ENCODE measurements at regions not wholly inside any gene's neighbourhood (a gene's known extent, or its start where the extent isn't known, plus 50 kb on each side); places are given as distances from the start of the nearest gene placed in this dataset.

DNA sequence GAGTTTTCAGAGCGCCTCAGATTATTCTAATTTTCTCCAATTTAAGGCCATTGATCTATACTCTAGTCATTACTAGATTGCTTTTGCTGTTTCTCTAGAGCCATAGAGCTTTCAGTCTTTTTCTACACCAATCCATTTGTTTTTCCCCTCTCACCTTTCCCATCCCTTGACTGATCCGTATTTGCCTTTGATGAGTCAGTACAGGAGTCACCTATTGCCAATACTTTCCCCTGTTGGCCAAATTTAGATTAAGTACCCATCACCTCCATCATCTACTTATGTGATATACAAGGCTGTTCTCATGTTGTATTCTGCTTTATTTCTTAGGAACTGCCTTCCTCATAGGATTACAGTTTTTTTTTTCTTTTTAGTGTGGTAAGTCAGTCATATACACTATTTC lies 463.2 kb downstream of the KLF12 start:
- TF ChIP-seq, protein P1, sequence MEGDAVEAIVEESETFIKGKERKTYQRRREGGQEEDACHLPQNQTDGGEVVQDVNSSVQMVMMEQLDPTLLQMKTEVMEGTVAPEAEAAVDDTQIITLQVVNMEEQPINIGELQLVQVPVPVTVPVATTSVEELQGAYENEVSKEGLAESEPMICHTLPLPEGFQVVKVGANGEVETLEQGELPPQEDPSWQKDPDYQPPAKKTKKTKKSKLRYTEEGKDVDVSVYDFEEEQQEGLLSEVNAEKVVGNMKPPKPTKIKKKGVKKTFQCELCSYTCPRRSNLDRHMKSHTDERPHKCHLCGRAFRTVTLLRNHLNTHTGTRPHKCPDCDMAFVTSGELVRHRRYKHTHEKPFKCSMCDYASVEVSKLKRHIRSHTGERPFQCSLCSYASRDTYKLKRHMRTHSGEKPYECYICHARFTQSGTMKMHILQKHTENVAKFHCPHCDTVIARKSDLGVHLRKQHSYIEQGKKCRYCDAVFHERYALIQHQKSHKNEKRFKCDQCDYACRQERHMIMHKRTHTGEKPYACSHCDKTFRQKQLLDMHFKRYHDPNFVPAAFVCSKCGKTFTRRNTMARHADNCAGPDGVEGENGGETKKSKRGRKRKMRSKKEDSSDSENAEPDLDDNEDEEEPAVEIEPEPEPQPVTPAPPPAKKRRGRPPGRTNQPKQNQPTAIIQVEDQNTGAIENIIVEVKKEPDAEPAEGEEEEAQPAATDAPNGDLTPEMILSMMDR (IDR thresholded peaks at IDR 0.05; ENCODE audit: poor library complexity, severe bottlenecking), result no peak
- TF ChIP-seq EZH2 (IDR thresholded peaks at IDR 0.05; ENCODE audit: borderline replicate concordance, insufficient read depth, low read length, poor library complexity, severe bottlenecking) (no peak), MXI1 (conservative IDR thresholded peaks at IDR 0.05; ENCODE audit: poor library complexity, severe bottlenecking) (no peak), SMC3 (conservative IDR thresholded peaks at IDR 0.05; ENCODE audit: poor library complexity) (no peak), POLR2AphosphoS5 (IDR thresholded peaks at IDR 0.05) (no peak), REST (IDR thresholded peaks at IDR 0.05; ENCODE audit: borderline replicate concordance) (no peak)

Data from neural cell (in vitro differentiated cells).